DOHH2 (cell line): ENCODE measurements at regions not wholly inside any gene's neighbourhood (a gene's known extent, or its start where the extent isn't known, plus 50 kb on each side); places are given as distances from the start of the nearest gene placed in this dataset.

ENCODE experiments used
- H3F3A ChIP-seq: fragments of 200-600 bp; sonication (generic), shearing (Covaris generic); 2 replicates; pipeline ENCODE4 v1.6.0; 2016; ENCODE audit warnings: antibody characterized with exemption, mild to moderate bottlenecking; ENCODE audit not compliant: control insufficient read depth, insufficient read depth
- H3K27ac ChIP-seq: fragments of 200-600 bp; sonication (generic); 2 replicates; pipeline ENCODE4 v1.5.1; 2014; ENCODE audit warnings: low read depth, mild to moderate bottlenecking, low read length, moderate library complexity
- H3K27me3 ChIP-seq: fragments of 200-600 bp; sonication (generic); 2 replicates; pipeline ENCODE4 v1.6.1; 2014; ENCODE audit warnings: mild to moderate bottlenecking, low read length, mixed read lengths; ENCODE audit not compliant: control insufficient read depth
- H3K36me3 ChIP-seq: fragments of 200-600 bp; sonication (generic); 2 replicates; pipeline ENCODE4 v1.6.1; 2014; ENCODE audit warnings: mild to moderate bottlenecking, low read length, moderate library complexity, mixed read lengths; ENCODE audit not compliant: control insufficient read depth
- H3K4me1 ChIP-seq: fragments of 200-600 bp; sonication (generic); 2 replicates; pipeline ENCODE4 v1.6.1; 2014; ENCODE audit warnings: mild to moderate bottlenecking, low read length, mixed read lengths; ENCODE audit not compliant: control insufficient read depth
- H3K4me2 ChIP-seq: fragments of 200-600 bp; sonication (generic); 2 replicates; pipeline ENCODE4 v1.6.0; 2014; ENCODE audit warnings: mild to moderate bottlenecking, low read length, moderate library complexity
- H3K4me3 ChIP-seq: fragments of 200-600 bp; sonication (generic); 2 replicates; pipeline ENCODE4 v1.5.1; 2014; ENCODE audit warnings: mild to moderate bottlenecking, low read length, mixed read lengths
- H3K79me2 ChIP-seq: fragments of 200-600 bp; sonication (generic); 2 replicates; pipeline ENCODE4 v1.6.1; 2014; ENCODE audit warnings: mild to moderate bottlenecking, low read length, mixed read lengths; ENCODE audit not compliant: control insufficient read depth
- H3K9me2 ChIP-seq: fragments of 200-600 bp; sonication (generic); replicated peaks from 2 replicates; pipeline ENCODE4 v1.6.1; 2014; ENCODE audit warnings: mild to moderate bottlenecking, low read length, mixed read lengths; ENCODE audit not compliant: control insufficient read depth
- H3K9me3 ChIP-seq: fragments of 200-600 bp; sonication (generic); 2 replicates; pipeline ENCODE4 v1.6.1; 2014; ENCODE audit warnings: antibody characterized with exemption, low read length, mixed read lengths; ENCODE audit not compliant: control insufficient read depth, insufficient read depth
- H4K20me1 ChIP-seq: fragments of 200-600 bp; sonication (generic); 2 replicates; pipeline ENCODE4 v1.6.0; 2014; ENCODE audit warnings: low read depth, mild to moderate bottlenecking, antibody characterized with exemption, low read length, moderate library complexity; ENCODE audit not compliant: control insufficient read depth, insufficient read depth
- CTCF ChIP-seq: fragments of 200-600 bp; sonication (generic); IDR thresholded peaks from one replicate; pipeline ENCODE4 v1.5.1; 2014; ENCODE audit warnings: antibody characterized with exemption, mild to moderate bottlenecking, low read depth, low read length; ENCODE audit not compliant: poor library complexity, severe bottlenecking
- EZH2phosphoT487 ChIP-seq: fragments of 200-600 bp; sonication (generic); IDR thresholded peaks from 2 replicates; pipeline ENCODE4 v1.6.1; 2017; ENCODE audit warnings: borderline replicate concordance, mild to moderate bottlenecking, antibody characterized with exemption, low read length, moderate library complexity, mixed read lengths

DNA sequence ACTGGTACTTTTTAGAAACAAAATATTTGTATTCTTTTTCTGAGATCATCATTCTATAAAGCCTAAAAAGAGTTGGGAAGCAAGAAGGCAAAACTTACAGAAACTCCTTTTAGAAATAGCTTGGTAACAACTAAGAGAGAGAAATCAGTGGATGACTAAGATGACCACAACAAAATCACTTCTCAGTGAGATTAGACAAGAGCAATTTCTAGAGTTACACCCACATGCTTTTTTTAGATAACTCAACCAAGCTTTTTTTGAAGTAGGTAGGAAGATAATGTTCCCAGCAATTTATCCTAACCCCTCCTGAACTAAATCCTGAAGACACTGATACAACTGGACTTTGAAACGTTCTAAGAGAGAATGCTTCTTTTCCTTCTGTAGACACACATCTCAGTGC lies 576.4 kb downstream of the SLC6A15 start:
- H3K9me2 ChIP-seq = no peaks in the 10 kb centered on the region
- H3K4me1 ChIP-seq = no peaks in the 10 kb centered on the region
- H3K4me3 ChIP-seq = no peak overlapping the region
- H3K36me3 ChIP-seq = no peaks in the 10 kb centered on the region
- no peaks in the 10 kb centered on the region for H3K27me3 ChIP-seq
- H3K27ac ChIP-seq = no peak overlapping the region
- H3K79me2 ChIP-seq = no peaks in the 10 kb centered on the region
- no peak for TF ChIP-seq EZH2phosphoT487
- no peak for TF ChIP-seq CTCF
- H4K20me1 ChIP-seq = no peaks in the 10 kb centered on the region
- no peaks in the 10 kb centered on the region for H3F3A ChIP-seq
- H3K9me3 ChIP-seq = no peaks in the 10 kb centered on the region
- no peak overlapping the region for H3K4me2 ChIP-seq

DNA sequence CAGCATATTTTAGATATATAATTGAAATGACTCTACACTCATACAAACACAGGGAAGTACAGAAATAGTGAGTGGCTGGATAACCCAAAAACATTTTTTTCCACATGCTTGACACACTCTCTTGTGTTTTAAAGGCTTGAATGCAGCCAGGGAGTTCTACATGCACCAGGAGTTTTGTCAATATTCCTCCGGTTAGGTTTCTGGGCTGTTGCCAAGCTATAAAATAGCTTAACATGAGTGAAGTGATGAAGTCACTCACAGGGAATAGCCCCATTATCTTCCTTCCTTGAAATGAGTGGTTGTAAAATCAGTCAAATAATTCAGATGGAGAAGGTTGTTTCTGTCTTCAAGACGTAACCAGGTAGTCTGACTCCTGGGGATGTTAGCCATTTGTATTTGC lies 582.7 kb downstream of the SLC6A15 start:
- H3K36me3 ChIP-seq = no peaks in the 10 kb centered on the region
- no peaks in the 10 kb centered on the region for H3K9me2 ChIP-seq
- TF ChIP-seq EZH2phosphoT487 (no peak), CTCF (no peak)
- H3K9me3 ChIP-seq = no peaks in the 10 kb centered on the region
- no peak overlapping the region for H3K4me3 ChIP-seq
- H3F3A ChIP-seq = no peaks in the 10 kb centered on the region
- no peaks in the 10 kb centered on the region for H3K4me1 ChIP-seq
- no peaks in the 10 kb centered on the region for H3K27me3 ChIP-seq
- H4K20me1 ChIP-seq = no peaks in the 10 kb centered on the region
- no peak overlapping the region for H3K4me2 ChIP-seq
- no peak overlapping the region for H3K27ac ChIP-seq
- H3K79me2 ChIP-seq = no peaks in the 10 kb centered on the region

GRCh38 chr12:84315926-84316325 lies 596.7 kb downstream of the SLC6A15 start:
- no peak overlapping the region for H3K27ac ChIP-seq
- H3K4me1 ChIP-seq = no peaks in the 10 kb centered on the region

More at GRCh38 chr12:84315926-84316325, 596.7 kb downstream of the SLC6A15 start:
- Histone ChIP-seq H3K4me2 (no peak overlapping the region), H3K4me3 (no peak overlapping the region), H3K79me2 (no peaks in the 10 kb centered on the region), H3K27me3 (no peaks in the 10 kb centered on the region), H3F3A (no peaks in the 10 kb centered on the region), H3K36me3 (no peaks in the 10 kb centered on the region), H3K9me3 (no peaks in the 10 kb centered on the region), H3K9me2 (no peaks in the 10 kb centered on the region; the same call in 1 of the 2 replicates), H4K20me1 (no peaks in the 10 kb centered on the region)
- TF ChIP-seq EZH2phosphoT487 (no peak), CTCF (no peak)
